Aorta (tissue), 5 donors: ENCODE measurements at regions not wholly inside any gene's neighbourhood (a gene's known extent, or its start where the extent isn't known, plus 50 kb on each side); places are given as distances from the start of the nearest gene placed in this dataset.
A peak's percentile ranks its signal among the peaks of the same experiment; 100 is the strongest.

ENCODE experiments used
- ATAC-seq: fragments of 200-7000 bp; cut with Tn5 transposase; one replicate; pipeline ENCODE4 v1.9.1; 2022; ENCODE audit warnings: moderate library complexity; ENCODE audit not compliant: low FRiP score
- DNase-seq, 2 donors: peaks; one replicate each; pipeline ENCODE4 v3.0.0-alpha.2; 2020
- H3K27ac ChIP-seq, 2 donors: one replicate each; pipeline ENCODE4 v1.5.1; 2013; ENCODE audit warnings: low read length in 2 of 2, mild to moderate bottlenecking in 2 of 2, moderate library complexity in 2 of 2, control low read depth in 1 of 2, inconsistent platforms in 1 of 2, low read depth in 1 of 2
- H3K27me3 ChIP-seq, 2 donors: one replicate each; pipeline ENCODE4 v1.6.1; 2013; ENCODE audit warnings: control low read depth in 1 of 2, low read length in 1 of 2, mild to moderate bottlenecking in 1 of 2, moderate library complexity in 1 of 2; ENCODE audit not compliant: insufficient read depth in 2 of 2, control insufficient read depth in 1 of 2
- H3K36me3 ChIP-seq, 2 donors: one replicate each; pipeline ENCODE4 v1.6.1; 2013; ENCODE audit warnings: control low read depth in 1 of 2, low read length in 1 of 2, mild to moderate bottlenecking in 1 of 2; ENCODE audit not compliant: insufficient read depth in 2 of 2, control insufficient read depth in 1 of 2
- H3K4me1 ChIP-seq, 2 donors: one replicate each; pipeline ENCODE4 v1.6.1; 2013; ENCODE audit warnings: low read length in 2 of 2, control low read depth in 1 of 2, mild to moderate bottlenecking in 1 of 2, moderate library complexity in 1 of 2; ENCODE audit not compliant: insufficient read depth in 2 of 2, control insufficient read depth in 1 of 2
- H3K4me3 ChIP-seq, 2 donors: one replicate each; pipeline ENCODE4 v1.5.1; 2013; ENCODE audit warnings: low read length in 2 of 2, control low read depth in 1 of 2, mild to moderate bottlenecking in 1 of 2
- H3K9me3 ChIP-seq: one replicate; pipeline ENCODE4 v1.6.1; 2013; ENCODE audit warnings: mild to moderate bottlenecking, low read length; ENCODE audit not compliant: control insufficient read depth
- WGBS, 2 donors: extraction: QIAGEN DNeasy Blood & Tissue Kit; methylation state at CpG; one replicate each; pipeline ENCODE4 v1.1.7; 2013; 5-methylcytosine and 5-hydroxymethylcytosine counted together
- intact Hi-C, 2 donors: fragments of 100-400 bp; cut with DNase I; formaldehyde crosslinking; loops; one replicate each; pipeline versions ENCODE4 v1.14.2 to v1.15.0; 2022
- donor health status: healthy with polysubstance abuse.
- donor health status: Bipolar disorder and iron deficiency.
- donor health status: DM: no; HTN: no; CAD: no.
- donor health status: DM: no; HTN: no; CAD: no.
- donor health status: DM: yes; HTN: yes; CAD: no.

- intact Hi-C loops = no loop called here
- no peak overlapping the region for H3K4me3 ChIP-seq
- H3K4me1 ChIP-seq = no peaks in the 10 kb centered on the region
These were observed 107.0 kb upstream of the RFC3 start for GRCh38 chr13:33710924-33711323.

GRCh38 chr13:33711436-33711835 is 106.5 kb upstream of the RFC3 start:
- ATAC-seq (no peak), DNase-seq (no peak)
- intact Hi-C loops = no loop called here
- Histone ChIP-seq H3K27me3 (no peaks in the 10 kb centered on the region), H3K9me3 (peaks cover 2% of the 10 kb centered on the region), H3K4me3 (no peak overlapping the region), H3K36me3 (no peaks in the 10 kb centered on the region), H3K27ac (no peak overlapping the region), H3K4me1 (no peaks in the 10 kb centered on the region)
- 1 to 5% methylated on average over 3 of the region's 3 CpGs for WGBS, 2 donors

More at GRCh38 chr13:33710924-33711323, 107.0 kb upstream of the RFC3 start:
- no peaks in the 10 kb centered on the region for H3K27me3 ChIP-seq
- no peak for DNase-seq
- WGBS, 2 donors = 23 to 45% methylated on average over 1 of the region's 1 CpG
- no peak for ATAC-seq
- H3K36me3 ChIP-seq = no peaks in the 10 kb centered on the region
- H3K27ac ChIP-seq = no peak overlapping the region
- peaks cover 2% of the 10 kb centered on the region for H3K9me3 ChIP-seq

- ATAC-seq (no peak), DNase-seq (no peak)
- Histone ChIP-seq H3K4me1 (no peaks in the 10 kb centered on the region), H3K36me3 (no peaks in the 10 kb centered on the region), H3K4me3 (no peak overlapping the region), H3K27ac (no peak overlapping the region), H3K9me3 (no peaks in the 10 kb centered on the region), H3K27me3 (no peaks in the 10 kb centered on the region)
- intact Hi-C loops = no loop called here
These were observed 100.2 kb upstream of the RFC3 start for GRCh38 chr13:33717775-33718174.

GRCh38 chr13:33721724-33722123 is 96.2 kb upstream of the RFC3 start:
- peak; percentile 59 for ATAC-seq
- Histone ChIP-seq H3K27me3 (no peaks in the 10 kb centered on the region), H3K9me3 (no peaks in the 10 kb centered on the region), H3K4me3 (no peak overlapping the region), H3K36me3 (no peaks in the 10 kb centered on the region), H3K4me1 (no peaks in the 10 kb centered on the region), H3K27ac (no peak overlapping the region)
- no peak for DNase-seq
- intact Hi-C loops = loop anchor here (5.0 to 10.0 kb wide), 4 partner anchors 179 to 1084 kb away; no protein-coding TSS in a partner anchor
- 0% methylated on average over 1 of the region's 1 CpG for WGBS, 2 donors

GRCh38 chr13:33722216-33722915 is 95.6 kb upstream of the RFC3 start:
- no peaks in the 10 kb centered on the region for H3K9me3 ChIP-seq
- no peaks in the 10 kb centered on the region for H3K4me1 ChIP-seq
- WGBS, 2 donors = 7 to 9% methylated on average over 3 of the region's 3 CpGs
- peak overlapping the region in 1 of 2 donors; percentile 57 for H3K27ac ChIP-seq
- no peaks in the 10 kb centered on the region for H3K27me3 ChIP-seq
- no peak for DNase-seq
- intact Hi-C loops = loop anchor here (5.0 to 10.0 kb wide), 4 partner anchors 180 to 1085 kb away; no protein-coding TSS in a partner anchor
- peak; percentile 47 for ATAC-seq
- H3K4me3 ChIP-seq = no peak overlapping the region
- H3K36me3 ChIP-seq = no peaks in the 10 kb centered on the region

GRCh38 chr13:33723365-33723764 is 94.6 kb upstream of the RFC3 start:
- H3K36me3 ChIP-seq = no peaks in the 10 kb centered on the region
- H3K4me3 ChIP-seq = no peak overlapping the region
- no peaks in the 10 kb centered on the region for H3K27me3 ChIP-seq
- DNase-seq = no peak
- H3K27ac ChIP-seq = peak overlapping the region; percentile 22 to 82
- H3K9me3 ChIP-seq = no peaks in the 10 kb centered on the region
- H3K4me1 ChIP-seq = no peaks in the 10 kb centered on the region
- intact Hi-C loops = loop anchor here (5.0 to 10.0 kb wide), 4 partner anchors 181 to 1086 kb away; no protein-coding TSS in a partner anchor
- no peak for ATAC-seq

- DNase-seq = peak in 1 of 2 donors; percentile 82
- intact Hi-C loops = loop anchor here (5.0 to 10.0 kb wide), 4 partner anchors 182 to 1087 kb away; no protein-coding TSS in a partner anchor
- 2 to 4% methylated on average over 4 of the region's 4 CpGs for whole genome bisulfite sequencing, 2 donors
- peak; percentile 87 for ATAC-seq
- H3K36me3 ChIP-seq = no peaks in the 10 kb centered on the region
- H3K4me3 ChIP-seq = no peak overlapping the region
- H3K4me1 ChIP-seq = no peaks in the 10 kb centered on the region
- H3K9me3 ChIP-seq = no peaks in the 10 kb centered on the region
- H3K27me3 ChIP-seq = no peaks in the 10 kb centered on the region
- no peak overlapping the region for H3K27ac ChIP-seq
These were observed 94.0 kb upstream of the RFC3 start for GRCh38 chr13:33723772-33724435.

- Histone ChIP-seq H3K27me3 (no peaks in the 10 kb centered on the region), H3K4me1 (no peaks in the 10 kb centered on the region), H3K36me3 (no peaks in the 10 kb centered on the region), H3K4me3 (no peak overlapping the region), H3K9me3 (no peaks in the 10 kb centered on the region), H3K27ac (no peak overlapping the region)
- intact Hi-C loops = loop anchor here in 1 of 2 donors (5.0 to 10.0 kb wide), 2 partner anchors 173 to 501 kb away; no protein-coding TSS in a partner anchor
- WGBS, 2 donors = 93 to 95% methylated on average over 2 of the region's 2 CpGs
- DNase-seq (no peak), ATAC-seq (no peak)
These were observed 92.6 kb upstream of the RFC3 start for GRCh38 chr13:33725340-33725739.
